D721Med (cell line): ENCODE measurements at regions not wholly inside any gene's neighbourhood (a gene's known extent, or its start where the extent isn't known, plus 50 kb on each side); places are given as distances from the start of the nearest gene placed in this dataset.

Source experiments
- DNase-seq: peaks from one replicate; pipeline ENCODE4 v3.0.0; 2011; ENCODE audit warnings: low spot score; ENCODE audit not compliant: insufficient read length
- FAIRE-seq: peaks from 2 replicates; lab custom pipeline; 2011; peaks lifted over from hg19 to GRCh38; lab: Jason Lieb, UNC
- CTCF ChIP-seq: IDR thresholded peaks from 2 replicates; pipeline ENCODE4 v1.5.1; 2012; ENCODE audit warnings: mild to moderate bottlenecking, control low read depth; ENCODE audit not compliant: insufficient read depth; ENCODE audit errors: missing control alignments

GRCh38 chr4:161256716-161257115 lies 907.1 kb downstream of the FSTL5 start:
- peak; percentile 52 for TF ChIP-seq CTCF
- FAIRE-seq: peak; percentile 16

GRCh38 chr4:161256172-161256571 lies 907.6 kb downstream of the FSTL5 start:
- FAIRE-seq (no peak), DNase-seq (no peak)
- TF ChIP-seq CTCF: no peak

More at GRCh38 chr4:161256716-161257115, 907.1 kb downstream of the FSTL5 start:
- DNase-seq: no peak

GRCh38 chr4:161254375-161254774 lies 909.4 kb downstream of the FSTL5 start:
- TF ChIP-seq CTCF: peak; percentile 11
- no peak for DNase-seq
- FAIRE-seq: peak; percentile 53

GRCh38 chr4:161252520-161253141 lies 911.2 kb downstream of the FSTL5 start:
- DNase-seq (no peak), FAIRE-seq (peak; percentile 94)
- peak; percentile 84 for TF ChIP-seq CTCF

GRCh38 chr4:161249779-161250440 lies 913.9 kb downstream of the FSTL5 start:
- no peak for FAIRE-seq
- no peak for TF ChIP-seq CTCF
- DNase-seq: no peak

- FAIRE-seq (no peak), DNase-seq (no peak)
- no peak for TF ChIP-seq CTCF
Measured at GRCh38 chr4:161248880-161249279, 914.9 kb downstream of the FSTL5 start.

- DNase-seq: no peak
- FAIRE-seq: peak; percentile 25
- no peak for TF ChIP-seq CTCF
Measured at GRCh38 chr4:161247831-161248230, 916.0 kb downstream of the FSTL5 start.
